Psoas muscle (tissue), 7 donors: ENCODE measurements at regions not wholly inside any gene's neighbourhood (a gene's known extent, or its start where the extent isn't known, plus 50 kb on each side); places are given as distances from the start of the nearest gene placed in this dataset.

Experiments used
- ATAC-seq, 4 donors: fragments of 200-7000 bp; cut with Tn5 transposase; one replicate each; pipeline ENCODE4 v1.9.1; 2020; ENCODE audit warnings: moderate library complexity in 3 of 4, mild to moderate bottlenecking in 2 of 4
- DNase-seq, 2 donors: peaks; one replicate each; pipeline ENCODE4 v3.0.0-alpha.2; 2020
- H3K27ac ChIP-seq: fragments of 200-600 bp; one replicate; pipeline ENCODE4 v1.8.0; 2022
- H3K27me3 ChIP-seq, 3 donors: fragments of 200-600 bp in 1 of 3; one replicate each; pipeline versions ENCODE4 v1.6.1 to v1.8.0; 2013 to 2022; ENCODE audit warnings: low read length in 2 of 3, mild to moderate bottlenecking in 2 of 3, moderate library complexity in 1 of 3; ENCODE audit not compliant: insufficient read depth in 3 of 3
- H3K36me3 ChIP-seq, 2 donors: fragments of 200-600 bp in 1 of 2; one replicate each; pipeline versions ENCODE4 v1.6.1 to v1.8.0; 2013 to 2022; ENCODE audit warnings: low read depth in 1 of 2, mild to moderate bottlenecking in 1 of 2, moderate library complexity in 1 of 2; ENCODE audit not compliant: insufficient read depth in 1 of 2
- H3K4me1 ChIP-seq: fragments of 200-600 bp; one replicate; pipeline ENCODE4 v1.8.0; 2022
- H3K4me3 ChIP-seq: fragments of 200-600 bp; one replicate; pipeline ENCODE4 v1.8.0; 2022; ENCODE audit warnings: mild to moderate bottlenecking
- H3K9me3 ChIP-seq: fragments of 200-600 bp; one replicate; pipeline ENCODE4 v1.8.0; 2022
- WGBS, 3 donors: extraction: QIAGEN DNeasy Blood & Tissue Kit; methylation state at CpG; one replicate each; pipeline versions ENCODE4 v1.1.6 to v1.1.7; 2013; 5-methylcytosine and 5-hydroxymethylcytosine counted together
- intact Hi-C, 2 donors: fragments of 100-400 bp; cut with DNase I; formaldehyde crosslinking; loops; one replicate each; pipeline versions ENCODE4 v1.11.0 to v1.14.2; 2022
- TF ChIP-seq, protein P1 (sequence below): fragments of 200-600 bp; IDR thresholded peaks from one replicate; pipeline ENCODE4 v1.8.0; 2022; ENCODE audit warnings: antibody characterized with exemption
- donor health status: healthy with polysubstance abuse.
- donor health status: DM: no; HTN: no; CAD: no; lungs with moderate emphysema.
- donor health status: Bipolar disorder and iron deficiency.
- donor health status: healthy.
- donor health status: DM: yes; HTN: yes; CAD: no.
- donor health status: DM: no; HTN: no; CAD: no.
- donor health status: DM: yes; HTN: yes; CAD: no.

DNA sequence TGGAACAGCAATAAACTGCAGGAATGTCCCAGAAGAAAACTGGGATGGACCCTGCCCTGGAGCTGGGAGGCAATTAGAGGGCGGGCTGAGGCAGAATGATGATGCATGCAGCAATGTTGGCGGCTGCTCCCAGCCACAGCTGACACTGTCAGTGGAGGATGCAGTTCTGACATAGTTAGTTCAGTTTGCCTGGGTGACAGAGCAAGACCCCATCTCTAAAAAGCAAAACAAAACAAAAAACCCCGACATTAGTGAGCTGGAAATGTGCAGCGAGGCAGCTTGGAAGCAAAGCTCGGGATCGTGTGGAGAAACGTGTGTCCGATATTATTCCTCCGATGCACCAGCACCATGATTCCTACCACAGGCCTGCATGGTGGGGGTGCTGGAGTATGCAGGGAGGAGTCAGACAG is 110.1 kb upstream of the UQCRFS1 start:
- Histone ChIP-seq H3K4me1 (no peaks in the 10 kb centered on the region), H3K36me3 (no peaks in the 10 kb centered on the region), H3K9me3 (no peaks in the 10 kb centered on the region), H3K4me3 (no peak overlapping the region), H3K27me3 (peaks cover 0 to 6% (median 6%) of the 10 kb centered on the region in 3 donors), H3K27ac (no peak overlapping the region)
- ATAC-seq (no peak), DNase-seq (no peak)
- intact Hi-C loops = no loop called here
- 26 to 44% (median 27%) methylated on average over 9 of the region's 9 CpGs for WGBS, 3 donors
- TF ChIP-seq, protein P1, sequence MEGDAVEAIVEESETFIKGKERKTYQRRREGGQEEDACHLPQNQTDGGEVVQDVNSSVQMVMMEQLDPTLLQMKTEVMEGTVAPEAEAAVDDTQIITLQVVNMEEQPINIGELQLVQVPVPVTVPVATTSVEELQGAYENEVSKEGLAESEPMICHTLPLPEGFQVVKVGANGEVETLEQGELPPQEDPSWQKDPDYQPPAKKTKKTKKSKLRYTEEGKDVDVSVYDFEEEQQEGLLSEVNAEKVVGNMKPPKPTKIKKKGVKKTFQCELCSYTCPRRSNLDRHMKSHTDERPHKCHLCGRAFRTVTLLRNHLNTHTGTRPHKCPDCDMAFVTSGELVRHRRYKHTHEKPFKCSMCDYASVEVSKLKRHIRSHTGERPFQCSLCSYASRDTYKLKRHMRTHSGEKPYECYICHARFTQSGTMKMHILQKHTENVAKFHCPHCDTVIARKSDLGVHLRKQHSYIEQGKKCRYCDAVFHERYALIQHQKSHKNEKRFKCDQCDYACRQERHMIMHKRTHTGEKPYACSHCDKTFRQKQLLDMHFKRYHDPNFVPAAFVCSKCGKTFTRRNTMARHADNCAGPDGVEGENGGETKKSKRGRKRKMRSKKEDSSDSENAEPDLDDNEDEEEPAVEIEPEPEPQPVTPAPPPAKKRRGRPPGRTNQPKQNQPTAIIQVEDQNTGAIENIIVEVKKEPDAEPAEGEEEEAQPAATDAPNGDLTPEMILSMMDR = no peak

DNA sequence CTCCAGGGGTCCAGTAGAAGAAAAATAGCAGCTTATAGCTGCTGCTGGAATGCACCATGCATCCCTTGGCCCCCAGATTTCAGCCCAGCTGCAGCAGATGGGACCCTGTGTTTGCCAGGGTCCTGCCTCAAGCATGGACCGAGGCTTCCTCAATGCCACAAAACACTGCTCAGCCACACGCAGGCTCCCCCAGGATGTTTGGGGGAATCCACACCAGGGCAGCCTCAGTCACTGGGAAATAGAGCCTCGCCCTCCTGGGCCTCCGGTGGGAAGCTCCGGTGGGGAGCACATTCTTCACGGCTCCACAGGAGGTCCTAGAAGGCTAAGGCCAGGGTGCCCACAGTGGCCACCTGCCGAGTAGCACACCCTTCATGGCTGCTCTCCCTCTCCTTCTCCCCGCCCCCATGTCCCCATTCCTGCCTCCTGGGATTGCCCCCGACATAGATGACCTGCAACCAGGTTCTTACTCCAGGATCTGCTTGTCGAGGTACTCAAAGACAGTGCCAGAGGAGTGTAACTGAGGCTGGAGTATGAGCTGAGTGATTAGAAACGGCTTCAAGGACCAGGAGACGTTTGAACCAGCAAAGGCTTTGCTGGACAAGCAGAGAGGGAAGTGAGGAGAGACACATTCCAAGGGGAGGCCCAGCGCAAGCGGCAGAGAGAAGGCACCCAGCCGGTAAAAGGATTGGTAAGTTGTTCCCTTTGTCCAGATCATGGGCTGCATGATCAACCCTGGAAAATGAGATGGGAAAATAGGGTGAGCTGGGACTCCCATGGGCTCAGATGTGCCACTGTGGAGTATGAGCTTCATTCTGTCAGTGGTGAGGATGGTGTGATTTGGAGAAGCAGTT is 110.7 kb upstream of the UQCRFS1 start:
- TF ChIP-seq, protein P1 = no peak
- H3K27ac ChIP-seq = no peak overlapping the region
- H3K4me1 ChIP-seq = no peaks in the 10 kb centered on the region
- no peak for DNase-seq
- no peaks in the 10 kb centered on the region for H3K36me3 ChIP-seq
- intact Hi-C loops = no loop called here
- no peak for ATAC-seq
- peaks cover 0 to 6% (median 6%) of the 10 kb centered on the region in 3 donors for H3K27me3 ChIP-seq
- H3K4me3 ChIP-seq = no peak overlapping the region
- no peaks in the 10 kb centered on the region for H3K9me3 ChIP-seq
- 71 to 81% (median 77%) methylated on average over 15 of the region's 15 CpGs for WGBS, 3 donors

DNA sequence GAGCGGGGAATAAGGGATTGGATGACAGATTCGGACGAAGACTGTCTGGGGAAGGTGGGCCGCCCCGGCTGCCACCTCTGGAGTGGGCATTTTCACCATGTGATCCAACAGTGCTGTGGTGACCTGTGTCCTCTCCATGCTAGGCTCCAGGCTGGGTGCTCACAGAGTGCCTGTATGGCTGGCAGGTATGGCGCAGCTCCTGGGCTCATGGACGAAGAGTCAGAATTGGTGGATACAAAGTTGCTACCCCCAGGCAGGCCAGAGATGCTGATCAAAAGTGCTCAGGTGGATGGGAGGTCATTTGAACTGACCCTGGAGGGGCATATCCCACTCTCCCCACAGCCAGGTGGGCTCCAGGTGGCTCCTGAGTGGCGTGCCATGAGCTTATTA is 111.3 kb upstream of the UQCRFS1 start:
- no peaks in the 10 kb centered on the region for H3K4me1 ChIP-seq
- TF ChIP-seq, protein P1 = no peak
- DNase-seq (no peak), ATAC-seq (no peak)
- H3K27me3 ChIP-seq = peaks cover 0 to 6% (median 6%) of the 10 kb centered on the region in 3 donors
- no peaks in the 10 kb centered on the region for H3K36me3 ChIP-seq
- H3K9me3 ChIP-seq = no peaks in the 10 kb centered on the region
- no peak overlapping the region for H3K27ac ChIP-seq
- intact Hi-C loops = no loop called here
- H3K4me3 ChIP-seq = no peak overlapping the region
- 90 to 93% (median 92%) methylated on average over 8 of the region's 8 CpGs for WGBS, 3 donors

DNA sequence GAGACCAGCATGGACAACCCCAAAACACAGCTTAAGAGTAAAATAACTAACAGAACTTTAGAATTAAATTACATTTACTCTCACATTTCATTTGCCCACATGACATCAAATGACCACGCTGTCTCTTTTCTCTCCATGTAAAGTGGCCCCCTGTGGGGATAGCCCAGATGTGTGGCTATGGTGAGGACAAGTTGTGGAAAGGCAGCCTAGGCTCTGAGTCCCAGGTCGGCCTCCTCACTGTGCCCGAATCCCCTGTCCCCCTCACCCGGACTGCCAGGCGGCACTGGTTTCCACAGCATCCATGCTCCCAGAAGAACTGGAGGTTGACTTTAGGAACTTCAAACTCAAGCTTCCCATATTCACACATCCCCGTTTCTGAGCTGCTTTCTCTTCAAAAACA is 111.8 kb upstream of the UQCRFS1 start:
- H3K9me3 ChIP-seq = no peaks in the 10 kb centered on the region
- intact Hi-C loops = no loop called here
- H3K4me1 ChIP-seq = no peaks in the 10 kb centered on the region
- DNase-seq = no peak
- no peaks in the 10 kb centered on the region for H3K36me3 ChIP-seq
- no peak for ATAC-seq
- 87 to 91% (median 88%) methylated on average over 6 of the region's 6 CpGs for WGBS, 3 donors
- no peak overlapping the region for H3K27ac ChIP-seq
- TF ChIP-seq, protein P1 = no peak
- H3K4me3 ChIP-seq = no peak overlapping the region
- peaks cover 0 to 6% (median 6%) of the 10 kb centered on the region in 3 donors for H3K27me3 ChIP-seq
